Neutrophil (primary cell): ENCODE measurements at regions not wholly inside any gene's neighbourhood (a gene's known extent, or its start where the extent isn't known, plus 50 kb on each side); places are given as distances from the start of the nearest gene placed in this dataset.

ENCODE experiments used
- H3K27ac ChIP-seq: fragments of 200-600 bp; sonication (generic); 2 replicates; pipeline ENCODE4 v1.5.1; 2016; ENCODE audit warnings: mild to moderate bottlenecking, moderate library complexity
- H3K27me3 ChIP-seq: fragments of 200-600 bp; sonication (generic); 2 replicates; pipeline ENCODE4 v1.6.0; 2016; ENCODE audit warnings: mild to moderate bottlenecking
- H3K36me3 ChIP-seq: fragments of 200-600 bp; sonication (generic); 2 replicates; pipeline ENCODE4 v1.5.1; 2017
- H3K4me1 ChIP-seq, 2 experiments: fragments of 200-600 bp in 1 of 2; sonication (generic) in 1 of 2; 1 replicate in 1 of 2; 2 replicates in 1 of 2; pipeline versions ENCODE4 v1.5.1 to v1.6.1; 2013 to 2016; ENCODE audit warnings: low read depth in 1 of 2, low read length in 1 of 2, mild to moderate bottlenecking in 1 of 2, moderate library complexity in 1 of 2; ENCODE audit not compliant: control insufficient read depth in 1 of 2, insufficient read depth in 1 of 2
- H3K4me3 ChIP-seq, 2 experiments: fragments of 200-600 bp in 1 of 2; sonication (generic) in 1 of 2; 1 replicate in 1 of 2; 2 replicates in 1 of 2; pipeline ENCODE4 v1.5.1; 2013 to 2016; ENCODE audit warnings: low read depth in 1 of 2, low read length in 1 of 2, mild to moderate bottlenecking in 1 of 2, moderate library complexity in 1 of 2
- H3K9me3 ChIP-seq: fragments of 200-600 bp; sonication (generic); 2 replicates; pipeline ENCODE4 v1.5.1; 2016
- TF ChIP-seq, protein P1 (sequence below): fragments of 200-600 bp; sonication (generic); IDR thresholded peaks from 2 replicates; pipeline ENCODE4 v1.5.1; 2016; ENCODE audit warnings: antibody characterized with exemption

DNA sequence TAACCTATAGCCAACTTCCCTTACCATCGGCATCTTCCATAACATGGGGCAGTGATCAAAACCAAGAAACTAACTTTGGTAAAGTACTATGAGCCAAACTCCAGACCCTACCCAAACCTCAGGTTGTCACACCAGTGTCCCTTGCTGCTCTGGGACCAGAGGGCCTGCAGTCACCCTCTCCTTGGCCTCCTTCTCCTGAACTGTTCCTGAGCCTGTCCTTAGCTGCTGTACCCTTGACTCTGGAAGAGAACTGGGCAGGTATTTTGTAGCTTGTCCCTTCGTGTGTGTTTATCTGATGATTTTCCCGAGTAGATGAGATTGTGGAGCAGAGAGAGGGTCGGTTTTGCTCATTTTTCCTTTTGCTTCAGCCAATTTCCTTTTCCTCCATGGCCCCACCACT lies 240.4 kb downstream of the SYK start:
- TF ChIP-seq, protein P1, sequence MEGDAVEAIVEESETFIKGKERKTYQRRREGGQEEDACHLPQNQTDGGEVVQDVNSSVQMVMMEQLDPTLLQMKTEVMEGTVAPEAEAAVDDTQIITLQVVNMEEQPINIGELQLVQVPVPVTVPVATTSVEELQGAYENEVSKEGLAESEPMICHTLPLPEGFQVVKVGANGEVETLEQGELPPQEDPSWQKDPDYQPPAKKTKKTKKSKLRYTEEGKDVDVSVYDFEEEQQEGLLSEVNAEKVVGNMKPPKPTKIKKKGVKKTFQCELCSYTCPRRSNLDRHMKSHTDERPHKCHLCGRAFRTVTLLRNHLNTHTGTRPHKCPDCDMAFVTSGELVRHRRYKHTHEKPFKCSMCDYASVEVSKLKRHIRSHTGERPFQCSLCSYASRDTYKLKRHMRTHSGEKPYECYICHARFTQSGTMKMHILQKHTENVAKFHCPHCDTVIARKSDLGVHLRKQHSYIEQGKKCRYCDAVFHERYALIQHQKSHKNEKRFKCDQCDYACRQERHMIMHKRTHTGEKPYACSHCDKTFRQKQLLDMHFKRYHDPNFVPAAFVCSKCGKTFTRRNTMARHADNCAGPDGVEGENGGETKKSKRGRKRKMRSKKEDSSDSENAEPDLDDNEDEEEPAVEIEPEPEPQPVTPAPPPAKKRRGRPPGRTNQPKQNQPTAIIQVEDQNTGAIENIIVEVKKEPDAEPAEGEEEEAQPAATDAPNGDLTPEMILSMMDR, result no peak
- peaks cover 17% of the 10 kb centered on the region for H3K27me3 ChIP-seq
- no peaks in the 10 kb centered on the region for H3K9me3 ChIP-seq
- H3K4me1 ChIP-seq, result peaks cover 5 to 9% of the 10 kb centered on the region in 2 experiments
- no peaks in the 10 kb centered on the region for H3K36me3 ChIP-seq
- no peak overlapping the region for H3K4me3 ChIP-seq
- no peak overlapping the region for H3K27ac ChIP-seq

DNA sequence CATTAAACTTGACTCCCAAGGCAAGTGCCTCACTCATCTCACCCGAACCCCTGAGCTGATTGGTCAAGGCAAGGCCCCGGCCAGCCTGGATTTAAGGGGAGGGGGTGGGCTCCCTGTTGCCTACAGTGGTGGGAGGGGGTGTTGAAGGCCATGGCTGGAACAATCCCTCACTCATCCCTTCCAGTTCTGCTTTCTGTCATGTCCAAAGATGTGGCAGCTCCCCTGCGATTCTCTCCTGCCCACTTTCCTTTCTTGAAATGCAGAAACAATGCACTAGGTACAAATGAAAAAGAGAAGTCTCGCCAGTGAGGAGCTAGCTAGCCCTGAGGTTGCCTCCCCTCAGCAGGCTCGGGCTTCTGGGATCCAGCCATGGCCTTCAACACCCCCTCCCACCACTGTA lies 240.9 kb downstream of the SYK start:
- H3K27ac ChIP-seq, result no peak overlapping the region

DNA sequence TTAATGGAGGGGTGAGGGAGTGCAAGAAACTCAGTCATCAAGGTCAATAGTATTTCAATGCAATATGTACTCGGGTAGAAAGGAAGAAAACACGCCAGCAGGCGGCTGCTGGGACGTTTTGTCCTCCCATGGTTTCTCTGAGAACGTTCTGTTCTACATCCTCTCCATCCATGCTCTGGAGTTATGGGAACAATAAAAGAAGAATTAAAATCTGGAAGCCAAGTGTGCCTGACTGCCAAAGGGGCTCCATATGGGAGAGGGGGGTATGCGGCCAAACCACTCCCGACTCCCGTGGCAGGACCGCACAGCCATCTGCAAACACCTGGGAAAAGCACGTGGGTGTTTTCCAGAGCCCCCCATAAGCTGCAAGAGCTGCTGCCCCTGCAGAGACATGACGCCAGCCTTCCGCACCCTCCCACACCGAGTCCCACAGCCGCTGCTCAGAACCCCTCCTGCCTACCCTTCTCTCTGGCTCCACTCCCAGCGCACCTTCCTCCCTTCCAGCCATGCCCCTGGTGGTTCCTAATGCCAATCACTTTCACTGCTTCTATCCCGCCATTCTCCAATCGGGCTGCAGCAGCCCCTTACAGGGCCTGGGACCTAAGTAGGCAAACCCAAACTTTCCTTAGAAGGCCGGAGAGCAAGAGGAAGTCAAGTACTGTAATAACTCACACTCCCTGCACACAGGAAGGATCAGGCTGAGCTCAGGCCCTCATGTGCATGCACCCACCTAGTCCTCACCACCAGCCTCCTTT lies 241.6 kb downstream of the SYK start:
- Histone ChIP-seq H3K4me1 (peaks cover 0 to 6% of the 10 kb centered on the region in 2 experiments), H3K27me3 (peaks cover 5% of the 10 kb centered on the region), H3K36me3 (no peaks in the 10 kb centered on the region), H3K9me3 (no peaks in the 10 kb centered on the region), H3K4me3 (no peak overlapping the region), H3K27ac (no peak overlapping the region)
- TF ChIP-seq, protein P1, result no peak

More for the DNA sequence above, 240.9 kb downstream of the SYK start:
- H3K36me3 ChIP-seq, result no peaks in the 10 kb centered on the region
- H3K9me3 ChIP-seq, result no peaks in the 10 kb centered on the region
- no peak overlapping the region for H3K4me3 ChIP-seq
- H3K4me1 ChIP-seq, result peaks cover under 1 to 6% of the 10 kb centered on the region in 2 experiments
- peaks cover 12% of the 10 kb centered on the region for H3K27me3 ChIP-seq
- TF ChIP-seq, protein P1, result no peak

DNA sequence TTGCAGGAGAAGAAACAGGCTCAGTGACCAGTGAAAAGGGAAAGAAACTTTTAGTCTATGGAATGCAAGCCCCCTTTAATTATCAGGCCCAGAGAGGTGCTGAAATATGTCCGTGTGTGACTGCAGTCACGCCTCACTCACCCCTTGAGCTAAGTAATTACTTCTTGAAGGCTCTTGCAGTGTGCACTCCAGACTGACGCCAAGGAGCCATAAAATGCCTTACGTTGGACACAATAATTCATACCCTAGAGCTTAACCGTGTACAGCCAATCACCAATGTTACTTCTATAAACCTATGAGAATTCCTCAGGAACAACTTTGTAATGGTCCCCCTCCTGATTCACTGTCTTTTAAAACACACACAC lies 242.2 kb downstream of the SYK start:
- TF ChIP-seq, protein P1, result no peak
- no peaks in the 10 kb centered on the region for H3K9me3 ChIP-seq
- H3K27me3 ChIP-seq, result no peaks in the 10 kb centered on the region

GRCh38 chr9:91044354-91044753 lies 242.7 kb downstream of the SYK start:
- Histone ChIP-seq H3K4me1 (peaks cover 0 to 6% of the 10 kb centered on the region in 2 experiments), H3K27ac (no peak overlapping the region), H3K4me3 (no peak overlapping the region), H3K36me3 (no peaks in the 10 kb centered on the region), H3K27me3 (no peaks in the 10 kb centered on the region), H3K9me3 (no peaks in the 10 kb centered on the region)
- TF ChIP-seq, protein P1, result no peak

More for the DNA sequence above, 242.2 kb downstream of the SYK start:
- H3K4me1 ChIP-seq, result peaks cover 0 to 6% of the 10 kb centered on the region in 2 experiments
- no peak overlapping the region for H3K4me3 ChIP-seq
- H3K36me3 ChIP-seq, result no peaks in the 10 kb centered on the region
- no peak overlapping the region for H3K27ac ChIP-seq
